Naive thymus-derived CD4-positive, alpha-beta T cell (primary cell): ENCODE measurements at regions not wholly inside any gene's neighbourhood (a gene's known extent, or its start where the extent isn't known, plus 50 kb on each side); places are given as distances from the start of the nearest gene placed in this dataset.
"Not testable (repeated sequence)": the region's sequence is repeated elsewhere in the genome, so short reads cannot be mapped to it uniquely, and the experiment has no call there.

Experiments used
- ATAC-seq: fragments of 150-1000 bp; cut with Tn5 transposase; 2 replicates; pipeline ENCODE4 v1.10.0; 2021; ENCODE audit warnings: mild to moderate bottlenecking, moderate library complexity
- CTCF ChIA-PET: fragments of 350-600 bp; sonication (Branson Sonifier 250); formaldehyde crosslinking; loops from one replicate; lab custom pipeline; 2021; ENCODE audit warnings: antibody characterized with exemption; lab: Charles Lee
- POLR2A ChIA-PET: fragments of 350-600 bp; sonication (Branson Sonifier 250); formaldehyde crosslinking; loops from one replicate; lab custom pipeline; 2021; ENCODE audit warnings: antibody characterized with exemption, inconsistent platforms; lab: Charles Lee
- DNase-seq, 9 donors: peaks; one replicate each; pipeline versions ENCODE4 v3.0.0 to v3.0.0-alpha.2; 2020 to 2022; ENCODE audit warnings: mixed read lengths in 1 of 9
- H3K27ac ChIP-seq: one replicate; pipeline ENCODE4 v1.7.0; 2013; ENCODE audit warnings: mild to moderate bottlenecking, low read depth, low read length, moderate library complexity
- H3K27me3 ChIP-seq, 2 donors: one replicate each; pipeline ENCODE4 v1.7.0; 2013; ENCODE audit warnings: low read length in 2 of 2, mild to moderate bottlenecking in 2 of 2, moderate library complexity in 2 of 2; ENCODE audit not compliant: control insufficient read depth in 2 of 2, insufficient read depth in 2 of 2
- H3K36me3 ChIP-seq, 3 experiments: 1 replicate in 2 of 3; 2 replicates in 1 of 3; pipeline ENCODE4 v1.7.0; 2013; ENCODE audit warnings: low read length in 3 of 3, mild to moderate bottlenecking in 3 of 3, moderate library complexity in 1 of 3; ENCODE audit not compliant: insufficient read depth in 3 of 3, control insufficient read depth in 2 of 3
- H3K4me1 ChIP-seq, 2 donors: one replicate each; pipeline ENCODE4 v1.7.0; 2013; ENCODE audit warnings: low read length in 2 of 2, mild to moderate bottlenecking in 2 of 2, moderate library complexity in 1 of 2; ENCODE audit not compliant: control insufficient read depth in 2 of 2, insufficient read depth in 2 of 2
- H3K4me3 ChIP-seq: 2 replicates; pipeline ENCODE4 v1.7.0; 2013; ENCODE audit warnings: mild to moderate bottlenecking, low read length
- H3K9me3 ChIP-seq, 3 experiments: 1 replicate in 2 of 3; 2 replicates in 1 of 3; pipeline ENCODE4 v1.7.0; 2013; ENCODE audit warnings: low read length in 3 of 3; ENCODE audit not compliant: control insufficient read depth in 2 of 3
- H3K27ac Mint-ChIP-seq, 9 donors: one replicate each; pipeline ENCODE4 v1.8.0; 2020 to 2022; ENCODE audit warnings: mixed read lengths in 9 of 9, mild to moderate bottlenecking in 8 of 9, moderate library complexity in 5 of 9, inconsistent platforms in 2 of 9
- H3K27me3 Mint-ChIP-seq, 5 donors: one replicate each; pipeline ENCODE4 v1.8.0; 2021 to 2022; ENCODE audit warnings: mixed read lengths in 5 of 5, mild to moderate bottlenecking in 1 of 5
- H3K36me3 Mint-ChIP-seq, 5 donors: one replicate each; pipeline ENCODE4 v1.8.0; 2020 to 2022; ENCODE audit warnings: mixed read lengths in 5 of 5, mild to moderate bottlenecking in 3 of 5, inconsistent platforms in 1 of 5
- H3K4me1 Mint-ChIP-seq, 7 donors: one replicate each; pipeline ENCODE4 v1.8.0; 2020 to 2022; ENCODE audit warnings: mixed read lengths in 7 of 7, mild to moderate bottlenecking in 3 of 7, inconsistent platforms in 1 of 7
- H3K4me3 Mint-ChIP-seq, 10 donors: one replicate each; pipeline ENCODE4 v1.8.0; 2020 to 2022; ENCODE audit warnings: mild to moderate bottlenecking in 10 of 10, mixed read lengths in 10 of 10, moderate library complexity in 6 of 10, inconsistent platforms in 2 of 10
- H3K9me3 Mint-ChIP-seq, 11 donors: one replicate each; pipeline ENCODE4 v1.8.0; 2020 to 2022; ENCODE audit warnings: mixed read lengths in 11 of 11, mild to moderate bottlenecking in 4 of 11, inconsistent platforms in 1 of 11, moderate library complexity in 1 of 11
- intact Hi-C, 2 donors: fragments of 100-400 bp; cut with micrococcal nuclease; formaldehyde crosslinking; loops; one replicate each; pipeline ENCODE4 v1.15.1; 2023

- H3K9me3 Mint-ChIP-seq, ATAC-seq, H3K4me3 Mint-ChIP-seq, H3K9me3 ChIP-seq, H3K27me3 ChIP-seq, POLR2A ChIA-PET, H3K36me3 ChIP-seq, H3K36me3 Mint-ChIP-seq, H3K4me1 ChIP-seq, H3K4me1 Mint-ChIP-seq, intact Hi-C loops, CTCF ChIA-PET, H3K4me3 ChIP-seq, H3K27me3 Mint-ChIP-seq, H3K27ac Mint-ChIP-seq, DNase-seq, H3K27ac ChIP-seq: not testable (repeated sequence)
Measured at GRCh38 chr15:35967968-35968367, 422.0 kb upstream of the DPH6 start.

DNA sequence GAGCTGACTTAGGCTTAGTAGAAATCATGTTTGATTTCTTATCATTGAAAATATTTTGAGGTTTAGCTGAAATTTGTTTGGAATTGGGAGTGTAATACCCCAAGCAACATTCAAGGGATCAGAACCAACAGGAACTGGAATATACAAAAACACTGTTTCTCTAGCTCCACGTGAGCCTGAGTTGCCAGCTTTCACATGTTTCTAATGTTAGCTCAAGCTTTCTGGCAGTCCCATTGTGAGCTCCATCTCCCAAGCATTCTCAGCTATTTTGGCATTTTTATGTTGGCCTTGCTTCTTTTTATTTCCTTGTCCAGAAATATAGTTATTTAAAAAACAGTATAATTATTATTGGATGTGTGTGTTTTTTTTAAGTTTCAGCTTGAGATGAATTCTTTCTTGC lies 427.1 kb upstream of the DPH6 start:
- H3K9me3 Mint-ChIP-seq = peaks cover 0 to 4% (median 0%) of the 10 kb centered on the region in 11 donors
- Histone ChIP-seq H3K9me3 (no peaks in the 10 kb centered on the region), H3K27ac (no peak overlapping the region), H3K27me3 (no peaks in the 10 kb centered on the region), H3K4me3 (no peak overlapping the region), H3K4me1 (no peaks in the 10 kb centered on the region), H3K36me3 (no peaks in the 10 kb centered on the region)
- no peak for DNase-seq
- ATAC-seq = no peak
- ChIA-PET POLR2A (no interaction called here), CTCF (no interaction called here)
- intact Hi-C loops = no loop called here
- no peak overlapping the region for H3K4me3 Mint-ChIP-seq
- no peaks in the 10 kb centered on the region for H3K4me1 Mint-ChIP-seq
- no peak overlapping the region for H3K27ac Mint-ChIP-seq
- H3K27me3 Mint-ChIP-seq = peaks cover 0 to 5% (median 0%) of the 10 kb centered on the region in 5 donors
- no peaks in the 10 kb centered on the region for H3K36me3 Mint-ChIP-seq

GRCh38 chr15:35974052-35974451 lies 428.1 kb upstream of the DPH6 start:
- Mint-ChIP-seq H3K4me1 (no peaks in the 10 kb centered on the region), H3K9me3 (peaks cover 0 to 4% (median 0%) of the 10 kb centered on the region in 11 donors), H3K27ac (no peak overlapping the region), H3K27me3 (peaks cover 0 to 8% (median 0%) of the 10 kb centered on the region in 5 donors), H3K4me3 (no peak overlapping the region), H3K36me3 (no peaks in the 10 kb centered on the region)
- ATAC-seq (no peak), DNase-seq (no peak)
- H3K27ac ChIP-seq = no peak overlapping the region
- H3K9me3 ChIP-seq = no peaks in the 10 kb centered on the region
- POLR2A ChIA-PET = no interaction called here
- H3K4me1 ChIP-seq = no peaks in the 10 kb centered on the region
- no peak overlapping the region for H3K4me3 ChIP-seq
- intact Hi-C loops = no loop called here
- H3K36me3 ChIP-seq = no peaks in the 10 kb centered on the region
- CTCF ChIA-PET = no interaction called here
- no peaks in the 10 kb centered on the region for H3K27me3 ChIP-seq

GRCh38 chr15:35975941-35976340 lies 430.0 kb upstream of the DPH6 start:
- Histone ChIP-seq H3K27ac (no peak overlapping the region), H3K4me3 (no peak overlapping the region), H3K4me1 (no peaks in the 10 kb centered on the region), H3K9me3 (no peaks in the 10 kb centered on the region), H3K36me3 (no peaks in the 10 kb centered on the region), H3K27me3 (no peaks in the 10 kb centered on the region)
- ChIA-PET CTCF (no interaction called here), POLR2A (no interaction called here)
- peaks cover 0 to 4% (median 0%) of the 10 kb centered on the region in 11 donors for H3K9me3 Mint-ChIP-seq
- H3K27me3 Mint-ChIP-seq = peaks cover 0 to 9% (median 0%) of the 10 kb centered on the region in 5 donors
- no peaks in the 10 kb centered on the region for H3K36me3 Mint-ChIP-seq
- H3K27ac Mint-ChIP-seq = no peak overlapping the region
- no peaks in the 10 kb centered on the region for H3K4me1 Mint-ChIP-seq
- intact Hi-C loops = no loop called here
- no peak for ATAC-seq
- no peak overlapping the region for H3K4me3 Mint-ChIP-seq
- DNase-seq = no peak

GRCh38 chr15:35979608-35980007 lies 433.6 kb upstream of the DPH6 start:
- Histone ChIP-seq H3K36me3 (no peaks in the 10 kb centered on the region), H3K4me1 (no peaks in the 10 kb centered on the region), H3K27ac (no peak overlapping the region), H3K4me3 (no peak overlapping the region), H3K27me3 (no peaks in the 10 kb centered on the region), H3K9me3 (no peaks in the 10 kb centered on the region)
- no peaks in the 10 kb centered on the region for H3K36me3 Mint-ChIP-seq
- ATAC-seq (no peak), DNase-seq (no peak)
- H3K4me1 Mint-ChIP-seq = no peaks in the 10 kb centered on the region
- CTCF ChIA-PET = no interaction called here
- no peak overlapping the region for H3K27ac Mint-ChIP-seq
- peaks cover 0 to 7% (median 5%) of the 10 kb centered on the region in 5 donors for H3K27me3 Mint-ChIP-seq
- POLR2A ChIA-PET = no interaction called here
- no peak overlapping the region for H3K4me3 Mint-ChIP-seq
- intact Hi-C loops = no loop called here
- peaks cover 0 to 3% (median 0%) of the 10 kb centered on the region in 11 donors for H3K9me3 Mint-ChIP-seq

DNA sequence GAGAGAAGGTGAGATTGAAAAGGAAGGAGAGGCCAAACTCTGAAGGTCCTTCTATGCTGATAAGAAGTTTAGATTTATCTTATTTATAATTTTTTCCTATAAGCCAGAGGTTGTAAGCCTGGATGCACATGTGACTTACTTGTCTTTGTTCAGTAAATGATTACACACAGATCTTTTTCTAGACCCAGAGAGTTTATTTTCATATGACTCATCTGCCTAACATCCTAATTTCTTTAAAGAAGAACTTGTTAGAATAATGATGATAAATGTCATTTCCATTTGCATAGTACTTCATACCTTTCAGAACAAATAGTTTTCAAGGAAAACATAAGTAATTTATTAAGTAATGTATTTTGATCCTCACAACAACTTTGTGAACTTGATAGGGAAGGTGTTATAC lies 434.8 kb upstream of the DPH6 start:
- Histone ChIP-seq H3K27ac (no peak overlapping the region), H3K9me3 (no peaks in the 10 kb centered on the region), H3K36me3 (no peaks in the 10 kb centered on the region), H3K4me3 (no peak overlapping the region), H3K4me1 (no peaks in the 10 kb centered on the region), H3K27me3 (no peaks in the 10 kb centered on the region)
- Mint-ChIP-seq H3K4me3 (no peak overlapping the region), H3K27ac (no peak overlapping the region), H3K9me3 (peaks cover 0 to 3% (median 0%) of the 10 kb centered on the region in 11 donors), H3K36me3 (no peaks in the 10 kb centered on the region), H3K4me1 (no peaks in the 10 kb centered on the region), H3K27me3 (peaks cover 0 to 7% (median 5%) of the 10 kb centered on the region in 5 donors)
- DNase-seq (no peak), ATAC-seq (no peak)
- ChIA-PET POLR2A (no interaction called here), CTCF (no interaction called here)
- intact Hi-C loops = no loop called here

DNA sequence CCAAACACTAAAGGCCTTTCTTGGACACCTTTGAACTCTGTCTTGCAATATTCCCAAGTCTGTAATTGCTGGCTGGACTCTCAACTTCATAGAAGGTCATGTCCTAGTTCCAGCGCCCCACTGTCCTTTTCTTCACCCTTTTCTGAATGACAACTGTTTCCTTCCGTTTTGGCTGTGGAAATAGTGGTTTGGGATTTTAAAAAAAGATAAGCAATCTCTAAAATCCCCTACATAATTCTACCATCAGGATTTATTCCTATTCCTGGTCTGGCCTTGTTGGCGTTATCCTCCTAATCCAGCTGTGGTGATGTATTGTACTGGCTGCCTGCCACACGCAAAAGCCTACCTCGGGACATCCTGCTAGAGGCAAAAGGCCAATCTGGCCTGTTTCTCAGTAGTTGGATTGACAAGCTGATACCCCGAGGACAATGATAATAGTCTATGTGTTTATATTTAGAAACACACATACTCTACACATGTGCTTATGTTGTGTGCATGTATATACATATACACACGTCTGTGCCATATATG lies 440.3 kb upstream of the DPH6 start:
- ATAC-seq (no peak), DNase-seq (no peak)
- no peak overlapping the region for H3K4me3 ChIP-seq
- Mint-ChIP-seq H3K9me3 (peaks cover 0 to 6% (median 0%) of the 10 kb centered on the region in 11 donors), H3K4me3 (no peak overlapping the region), H3K27me3 (peaks cover 0 to 10% (median 0%) of the 10 kb centered on the region in 5 donors), H3K4me1 (no peaks in the 10 kb centered on the region), H3K36me3 (no peaks in the 10 kb centered on the region), H3K27ac (no peak overlapping the region)
- no peaks in the 10 kb centered on the region for H3K9me3 ChIP-seq
- intact Hi-C loops = no loop called here
- no peak overlapping the region for H3K27ac ChIP-seq
- no peaks in the 10 kb centered on the region for H3K27me3 ChIP-seq
- POLR2A ChIA-PET = no interaction called here
- H3K36me3 ChIP-seq = no peaks in the 10 kb centered on the region
- CTCF ChIA-PET = no interaction called here
- no peaks in the 10 kb centered on the region for H3K4me1 ChIP-seq
